ENCODE measurements at regions not wholly inside any gene's neighbourhood (a gene's known extent, or its start where the extent isn't known, plus 50 kb on each side); places are given as distances from the start of the nearest gene placed in this dataset.

DNA sequence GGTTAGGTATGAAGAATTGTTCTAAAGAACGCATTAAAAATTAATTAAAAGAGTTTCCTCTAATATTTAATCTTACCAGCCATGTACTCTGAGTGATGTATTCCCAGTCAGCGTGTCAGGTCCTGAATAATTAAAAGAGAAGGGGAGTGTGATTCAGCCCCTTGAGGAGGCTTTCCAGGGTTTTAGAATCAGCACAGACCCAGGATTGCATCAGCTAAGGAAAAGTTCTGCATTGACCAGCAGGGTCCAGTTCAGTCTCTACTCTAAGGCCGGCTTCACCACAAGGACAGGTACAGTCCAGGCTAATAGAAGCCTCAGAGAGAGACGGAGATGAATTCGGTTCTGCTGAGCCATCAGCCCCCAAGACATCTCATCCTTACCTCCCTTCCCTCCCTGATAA is 499.5 kb upstream of the PROK2 start:
- no peak for TF ChIP-seq POLR2A (IDR thresholded peaks at IDR 0.05)
- TF ChIP-seq, protein P1, sequence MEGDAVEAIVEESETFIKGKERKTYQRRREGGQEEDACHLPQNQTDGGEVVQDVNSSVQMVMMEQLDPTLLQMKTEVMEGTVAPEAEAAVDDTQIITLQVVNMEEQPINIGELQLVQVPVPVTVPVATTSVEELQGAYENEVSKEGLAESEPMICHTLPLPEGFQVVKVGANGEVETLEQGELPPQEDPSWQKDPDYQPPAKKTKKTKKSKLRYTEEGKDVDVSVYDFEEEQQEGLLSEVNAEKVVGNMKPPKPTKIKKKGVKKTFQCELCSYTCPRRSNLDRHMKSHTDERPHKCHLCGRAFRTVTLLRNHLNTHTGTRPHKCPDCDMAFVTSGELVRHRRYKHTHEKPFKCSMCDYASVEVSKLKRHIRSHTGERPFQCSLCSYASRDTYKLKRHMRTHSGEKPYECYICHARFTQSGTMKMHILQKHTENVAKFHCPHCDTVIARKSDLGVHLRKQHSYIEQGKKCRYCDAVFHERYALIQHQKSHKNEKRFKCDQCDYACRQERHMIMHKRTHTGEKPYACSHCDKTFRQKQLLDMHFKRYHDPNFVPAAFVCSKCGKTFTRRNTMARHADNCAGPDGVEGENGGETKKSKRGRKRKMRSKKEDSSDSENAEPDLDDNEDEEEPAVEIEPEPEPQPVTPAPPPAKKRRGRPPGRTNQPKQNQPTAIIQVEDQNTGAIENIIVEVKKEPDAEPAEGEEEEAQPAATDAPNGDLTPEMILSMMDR (IDR thresholded peaks at IDR 0.05 in 4 of 5, conservative IDR thresholded peaks at IDR 0.05 in 1 of 5): no peak

Data from gastrocnemius medialis (tissue), 4 donors.